CMK (cell line): ENCODE measurements at regions not wholly inside any gene's neighbourhood (a gene's known extent, or its start where the extent isn't known, plus 50 kb on each side); places are given as distances from the start of the nearest gene placed in this dataset.

ENCODE experiments used
- DNase-seq: peaks from one replicate; pipeline ENCODE4 v3.0.0-alpha.2; 2010; ENCODE audit warnings: low read depth

- no peak for DNase-seq
These were observed 151.6 kb upstream of the SLC30A5 start for GRCh38 chr5:68942169-68942568.

GRCh38 chr5:68946728-68947127 lies 147.1 kb upstream of the SLC30A5 start:
- no peak for DNase-seq

- no peak for DNase-seq
These were observed 145.8 kb upstream of the SLC30A5 start for GRCh38 chr5:68947986-68948385.

- no peak for DNase-seq
These were observed 144.6 kb upstream of the SLC30A5 start for GRCh38 chr5:68949256-68949655.

- no peak for DNase-seq
These were observed 144.1 kb upstream of the SLC30A5 start for GRCh38 chr5:68949711-68950110.

GRCh38 chr5:68950125-68950524 lies 143.7 kb upstream of the SLC30A5 start:
- no peak for DNase-seq

- DNase-seq = no peak
These were observed 142.9 kb upstream of the SLC30A5 start for GRCh38 chr5:68950930-68951329.

GRCh38 chr5:68953231-68953874 lies 140.5 kb upstream of the SLC30A5 start:
- no peak for DNase-seq

GRCh38 chr5:68953875-68954617 lies 139.8 kb upstream of the SLC30A5 start:
- DNase-seq = no peak

GRCh38 chr5:68954618-68954910 lies 139.2 kb upstream of the SLC30A5 start:
- no peak for DNase-seq

GRCh38 chr5:68957591-68957990 lies 136.2 kb upstream of the SLC30A5 start:
- no peak for DNase-seq

GRCh38 chr5:68958428-68958827 lies 135.4 kb upstream of the SLC30A5 start:
- DNase-seq = no peak

GRCh38 chr5:68960456-68960855 lies 133.4 kb upstream of the SLC30A5 start:
- no peak for DNase-seq

- no peak for DNase-seq
These were observed 132.9 kb upstream of the SLC30A5 start for GRCh38 chr5:68960961-68961360.

GRCh38 chr5:68961762-68962161 lies 132.1 kb upstream of the SLC30A5 start:
- no peak for DNase-seq

GRCh38 chr5:68962757-68963484 lies 130.9 kb upstream of the SLC30A5 start:
- no peak for DNase-seq

GRCh38 chr5:68964679-68965078 lies 129.1 kb upstream of the SLC30A5 start:
- DNase-seq = no peak

GRCh38 chr5:68965926-68966325 lies 127.9 kb upstream of the SLC30A5 start:
- no peak for DNase-seq

- DNase-seq = no peak
These were observed 127.2 kb upstream of the SLC30A5 start for GRCh38 chr5:68966596-68966995.

GRCh38 chr5:68968429-68968828 lies 125.4 kb upstream of the SLC30A5 start:
- no peak for DNase-seq

- no peak for DNase-seq
These were observed 123.2 kb upstream of the SLC30A5 start for GRCh38 chr5:68970617-68971016.

- DNase-seq = no peak
These were observed 120.1 kb upstream of the SLC30A5 start for GRCh38 chr5:68973696-68974095.

- no peak for DNase-seq
These were observed 110.8 kb upstream of the SLC30A5 start for GRCh38 chr5:68983043-68983442.
